Stimulated activated naive B cell treated with anti-CD40 and anti-IgM and Interleukin-4, amounts not matched to agents 10 μg/mL and 1 μg/mL and 100 μg/mL, for 72 hours (primary cell): ENCODE measurements at regions not wholly inside any gene's neighbourhood (a gene's known extent, or its start where the extent isn't known, plus 50 kb on each side); places are given as distances from the start of the nearest gene placed in this dataset.
"Not testable (repeated sequence)": the region's sequence is repeated elsewhere in the genome, so short reads cannot be mapped to it uniquely, and the experiment has no call there.

Experiments
- ATAC-seq, 2 donors: fragments of 150-1000 bp; cut with Tn5 transposase; replicated peaks; 2 replicates each; pipeline ENCODE4 v1.10.0; 2021; ENCODE audit warnings: moderate library complexity in 1 of 2
- DNase-seq: peaks from one replicate; pipeline ENCODE4 v3.0.0; 2021
- H3K27ac Mint-ChIP-seq: one replicate; pipeline ENCODE4 v1.8.0; 2022; ENCODE audit warnings: mild to moderate bottlenecking, mixed read lengths
- H3K27me3 Mint-ChIP-seq, 2 donors: one replicate each; pipeline ENCODE4 v1.8.0; 2022; ENCODE audit warnings: mixed read lengths in 2 of 2
- H3K36me3 Mint-ChIP-seq, 2 donors: one replicate each; pipeline ENCODE4 v1.8.0; 2022; ENCODE audit warnings: mixed read lengths in 2 of 2, mild to moderate bottlenecking in 1 of 2
- H3K4me1 Mint-ChIP-seq, 2 donors: one replicate each; pipeline ENCODE4 v1.8.0; 2022; ENCODE audit warnings: mixed read lengths in 2 of 2, mild to moderate bottlenecking in 1 of 2
- H3K4me3 Mint-ChIP-seq, 2 donors: one replicate each; pipeline ENCODE4 v1.8.0; 2022; ENCODE audit warnings: mild to moderate bottlenecking in 2 of 2, mixed read lengths in 2 of 2, moderate library complexity in 1 of 2
- H3K9me3 Mint-ChIP-seq, 2 donors: one replicate each; pipeline ENCODE4 v1.8.0; 2022; ENCODE audit warnings: mixed read lengths in 2 of 2, mild to moderate bottlenecking in 1 of 2

- H3K4me3 Mint-ChIP-seq = no peak overlapping the region
- DNase-seq = no peak
- no peak for ATAC-seq
- no peaks in the 10 kb centered on the region for H3K36me3 Mint-ChIP-seq
- no peaks in the 10 kb centered on the region for H3K4me1 Mint-ChIP-seq
- H3K9me3 Mint-ChIP-seq = no peaks in the 10 kb centered on the region
- H3K27me3 Mint-ChIP-seq = no peaks in the 10 kb centered on the region
- H3K27ac Mint-ChIP-seq = no peak overlapping the region
These were observed 515.7 kb downstream of the NTRK3 start for GRCh38 chr15:87740655-87741344.

GRCh38 chr15:87739866-87740265, 516.7 kb downstream of the NTRK3 start:
- Mint-ChIP-seq H3K27me3 (no peaks in the 10 kb centered on the region), H3K9me3 (peaks cover 0 to 1% of the 10 kb centered on the region in 2 donors), H3K36me3 (no peaks in the 10 kb centered on the region), H3K4me1 (no peaks in the 10 kb centered on the region), H3K4me3 (no peak overlapping the region), H3K27ac (no peak overlapping the region)
- ATAC-seq = no peak
- DNase-seq = no peak

DNA sequence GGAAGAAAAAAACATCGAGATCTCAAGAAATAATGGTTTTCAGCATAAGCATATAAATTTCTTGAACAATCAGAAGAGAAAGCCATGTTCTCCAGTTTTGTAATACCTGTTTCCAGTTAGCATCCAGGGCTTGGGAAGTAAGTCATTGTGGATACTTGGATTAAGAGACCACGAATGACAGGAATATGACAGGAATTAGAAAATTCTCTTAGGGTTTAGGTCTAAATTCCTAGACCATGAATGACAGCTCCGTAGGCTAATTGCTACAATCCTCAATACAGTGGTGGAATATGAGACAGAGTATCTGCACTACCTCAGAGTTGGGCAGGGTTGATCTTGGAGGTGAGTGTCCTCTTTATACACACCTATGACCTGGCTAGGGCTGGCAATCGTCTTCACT, 517.5 kb downstream of the NTRK3 start:
- no peaks in the 10 kb centered on the region for H3K4me1 Mint-ChIP-seq
- no peaks in the 10 kb centered on the region for H3K27me3 Mint-ChIP-seq
- ATAC-seq = no peak
- H3K9me3 Mint-ChIP-seq = peaks cover 0 to 1% of the 10 kb centered on the region in 2 donors
- H3K36me3 Mint-ChIP-seq = no peaks in the 10 kb centered on the region
- H3K4me3 Mint-ChIP-seq = no peak overlapping the region
- H3K27ac Mint-ChIP-seq = no peak overlapping the region
- no peak for DNase-seq

GRCh38 chr15:87737460-87737859, 519.1 kb downstream of the NTRK3 start:
- not testable (repeated sequence) for DNase-seq, H3K36me3 Mint-ChIP-seq, H3K27me3 Mint-ChIP-seq, H3K27ac Mint-ChIP-seq, H3K9me3 Mint-ChIP-seq, H3K4me3 Mint-ChIP-seq, H3K4me1 Mint-ChIP-seq, ATAC-seq

DNA sequence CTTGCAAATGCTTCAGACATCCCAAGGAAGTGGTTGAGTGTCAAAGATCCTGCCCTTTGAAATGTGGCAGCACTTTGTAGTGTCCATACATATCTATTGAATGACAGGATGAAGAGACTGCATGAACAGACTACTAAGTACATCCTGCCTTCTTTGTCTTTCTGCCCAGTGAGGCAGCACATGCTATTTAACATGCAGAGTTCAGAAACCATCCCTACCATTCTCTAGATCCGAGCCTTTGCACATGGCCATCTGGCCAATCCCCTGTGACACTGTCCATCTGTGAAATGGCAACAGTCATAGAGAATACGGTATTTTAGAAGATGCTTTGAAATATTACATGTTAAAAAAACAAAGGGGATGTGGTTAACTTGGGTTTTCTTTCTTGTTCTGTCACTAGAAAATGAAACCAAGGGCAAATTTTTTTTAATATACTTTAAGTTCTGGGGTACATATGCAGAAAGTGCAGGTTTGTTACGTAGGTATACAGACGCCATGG, 519.6 kb downstream of the NTRK3 start:
- DNase-seq (no peak), ATAC-seq (no peak)
- Mint-ChIP-seq H3K9me3 (peaks cover 0 to 1% of the 10 kb centered on the region in 2 donors), H3K4me1 (no peaks in the 10 kb centered on the region), H3K27ac (no peak overlapping the region), H3K27me3 (no peaks in the 10 kb centered on the region), H3K4me3 (no peak overlapping the region), H3K36me3 (no peaks in the 10 kb centered on the region)

GRCh38 chr15:87736401-87736800, 520.1 kb downstream of the NTRK3 start:
- H3K36me3 Mint-ChIP-seq = no peaks in the 10 kb centered on the region
- no peaks in the 10 kb centered on the region for H3K4me1 Mint-ChIP-seq
- ATAC-seq (no peak), DNase-seq (no peak)
- no peak overlapping the region for H3K27ac Mint-ChIP-seq
- H3K9me3 Mint-ChIP-seq = peaks cover 0 to 1% of the 10 kb centered on the region in 2 donors
- no peak overlapping the region for H3K4me3 Mint-ChIP-seq
- no peaks in the 10 kb centered on the region for H3K27me3 Mint-ChIP-seq

GRCh38 chr15:87735522-87735921, 521.0 kb downstream of the NTRK3 start:
- no peak overlapping the region for H3K4me3 Mint-ChIP-seq
- H3K4me1 Mint-ChIP-seq = no peaks in the 10 kb centered on the region
- no peak for ATAC-seq
- H3K27me3 Mint-ChIP-seq = no peaks in the 10 kb centered on the region
- no peak for DNase-seq
- no peak overlapping the region for H3K27ac Mint-ChIP-seq
- no peaks in the 10 kb centered on the region for H3K36me3 Mint-ChIP-seq
- peaks cover 0 to 1% of the 10 kb centered on the region in 2 donors for H3K9me3 Mint-ChIP-seq

DNA sequence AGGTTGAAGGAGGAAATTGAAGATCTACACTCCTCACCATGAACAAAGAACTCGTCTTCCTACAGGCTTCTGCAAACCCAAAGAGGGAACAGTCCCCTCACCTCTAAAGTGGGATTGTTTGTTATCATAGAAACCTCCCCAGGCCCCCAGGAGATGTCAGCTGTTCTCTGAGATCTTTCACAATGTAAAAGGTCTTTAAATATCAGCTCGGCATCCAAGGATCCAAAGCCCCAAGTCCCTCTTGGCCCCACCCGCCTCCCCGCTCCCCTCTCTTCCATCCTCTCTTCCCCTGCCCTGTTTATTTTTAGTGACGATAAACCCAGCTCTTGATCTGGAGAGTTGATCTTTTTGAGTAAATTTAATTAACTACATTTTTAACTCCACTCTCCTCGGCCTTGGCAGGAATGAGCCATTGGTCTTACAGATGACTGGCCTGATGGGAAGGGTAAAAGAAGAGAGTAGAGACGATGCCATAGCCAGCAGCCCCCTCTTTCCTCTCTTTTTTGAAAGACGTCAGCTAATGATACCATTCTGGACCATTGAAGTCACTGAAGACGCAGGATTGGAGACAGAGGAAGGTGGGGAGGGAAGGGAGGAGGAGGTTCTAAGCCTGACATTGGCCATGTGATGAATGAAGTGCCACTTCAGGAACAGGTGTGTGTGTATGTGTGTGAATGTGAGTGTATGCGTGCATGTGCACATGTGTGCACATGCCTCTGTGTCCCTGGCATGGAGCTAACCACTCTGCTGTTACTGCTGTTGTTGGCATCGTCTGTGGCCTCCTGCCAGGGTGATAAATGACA, 521.8 kb downstream of the NTRK3 start:
- no peak overlapping the region for H3K4me3 Mint-ChIP-seq
- H3K4me1 Mint-ChIP-seq = no peaks in the 10 kb centered on the region
- H3K27me3 Mint-ChIP-seq = no peaks in the 10 kb centered on the region
- DNase-seq = no peak
- no peaks in the 10 kb centered on the region for H3K36me3 Mint-ChIP-seq
- peaks cover 0 to 1% of the 10 kb centered on the region in 2 donors for H3K9me3 Mint-ChIP-seq
- no peak for ATAC-seq
- no peak overlapping the region for H3K27ac Mint-ChIP-seq

DNA sequence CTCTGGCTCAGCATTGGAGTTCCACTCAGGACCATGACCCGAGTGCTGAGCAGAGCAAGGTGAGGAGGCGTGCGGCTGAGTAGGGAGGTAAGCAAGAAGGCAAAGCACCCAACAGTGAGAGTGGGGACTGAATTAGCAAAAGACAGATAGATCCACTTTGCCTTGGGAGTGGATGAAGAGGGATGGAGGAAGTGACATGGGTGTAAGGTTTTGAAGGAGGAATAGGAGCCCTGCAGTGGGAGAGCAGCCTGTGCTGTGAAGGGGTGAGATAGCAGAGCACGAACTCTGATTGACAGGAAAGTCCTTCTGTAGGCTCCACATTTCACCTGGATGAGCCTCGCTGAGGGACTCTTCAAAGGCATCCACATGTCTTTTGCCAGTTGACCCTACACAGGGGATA, 522.6 kb downstream of the NTRK3 start:
- DNase-seq (no peak), ATAC-seq (no peak)
- Mint-ChIP-seq H3K36me3 (no peaks in the 10 kb centered on the region), H3K4me1 (no peaks in the 10 kb centered on the region), H3K4me3 (no peak overlapping the region), H3K9me3 (peaks cover 0 to 1% of the 10 kb centered on the region in 2 donors), H3K27ac (no peak overlapping the region), H3K27me3 (no peaks in the 10 kb centered on the region)

- Mint-ChIP-seq H3K27ac (no peak overlapping the region), H3K9me3 (peaks cover 0 to 1% of the 10 kb centered on the region in 2 donors), H3K27me3 (no peaks in the 10 kb centered on the region), H3K4me1 (no peaks in the 10 kb centered on the region), H3K4me3 (no peak overlapping the region), H3K36me3 (no peaks in the 10 kb centered on the region)
- DNase-seq = no peak
- ATAC-seq = no peak
These were observed 523.0 kb downstream of the NTRK3 start for GRCh38 chr15:87733541-87733941.

GRCh38 chr15:87732976-87733375, 523.6 kb downstream of the NTRK3 start:
- no peak for ATAC-seq
- peaks cover 0 to 1% of the 10 kb centered on the region in 2 donors for H3K9me3 Mint-ChIP-seq

DNA sequence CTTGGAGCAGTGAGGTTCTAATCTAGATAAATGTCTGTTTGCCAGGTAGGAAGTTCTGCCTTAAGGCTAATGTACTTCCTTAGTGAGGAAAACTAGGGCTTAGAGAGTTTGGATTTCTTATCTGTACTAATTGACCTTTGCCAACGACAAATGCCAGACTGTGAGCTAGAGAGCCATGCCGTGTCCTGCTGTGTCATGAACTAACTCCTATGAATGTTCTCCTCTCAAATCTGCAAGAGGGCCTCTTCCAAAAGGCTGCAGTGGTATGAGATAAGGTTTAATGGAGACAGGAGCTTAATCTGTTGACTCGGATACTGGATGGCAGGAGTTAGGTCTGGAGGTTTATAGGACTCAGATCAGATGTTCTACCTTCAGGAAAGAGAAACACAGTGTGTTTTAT, 524.9 kb downstream of the NTRK3 start:
- H3K27me3 Mint-ChIP-seq = no peaks in the 10 kb centered on the region
- peaks cover 0 to 1% of the 10 kb centered on the region in 2 donors for H3K9me3 Mint-ChIP-seq
- no peak overlapping the region for H3K4me3 Mint-ChIP-seq
- DNase-seq (no peak), ATAC-seq (no peak)
- H3K4me1 Mint-ChIP-seq = no peaks in the 10 kb centered on the region
- H3K36me3 Mint-ChIP-seq = no peaks in the 10 kb centered on the region
- no peak overlapping the region for H3K27ac Mint-ChIP-seq

More at GRCh38 chr15:87732976-87733375, 523.6 kb downstream of the NTRK3 start:
- Mint-ChIP-seq H3K27ac (no peak overlapping the region), H3K36me3 (no peaks in the 10 kb centered on the region), H3K27me3 (no peaks in the 10 kb centered on the region), H3K4me1 (no peaks in the 10 kb centered on the region), H3K4me3 (no peak overlapping the region)
- no peak for DNase-seq

DNA sequence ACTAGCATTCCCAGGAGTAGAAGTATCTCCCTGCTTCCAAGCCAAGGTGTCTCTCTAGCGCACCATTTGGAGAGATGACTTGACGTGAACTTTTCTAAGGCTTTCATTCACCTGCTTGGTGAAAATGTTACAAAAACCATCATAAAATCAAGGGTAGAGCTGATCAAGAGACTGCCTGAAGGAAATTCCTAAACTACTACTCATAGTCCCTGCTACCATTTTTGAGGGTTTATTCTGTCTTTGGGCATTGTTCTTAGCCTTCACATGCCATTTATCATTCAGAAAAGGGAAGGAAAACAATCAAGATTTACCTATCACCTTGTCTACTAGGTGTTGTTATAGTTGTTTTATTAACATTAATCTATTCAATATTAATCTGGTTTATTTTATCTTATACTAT, 525.8 kb downstream of the NTRK3 start:
- H3K27ac Mint-ChIP-seq = no peak overlapping the region
- DNase-seq (no peak), ATAC-seq (no peak)
- H3K4me1 Mint-ChIP-seq = no peaks in the 10 kb centered on the region
- H3K36me3 Mint-ChIP-seq = no peaks in the 10 kb centered on the region
- H3K4me3 Mint-ChIP-seq = no peak overlapping the region
- H3K9me3 Mint-ChIP-seq = peaks cover 0 to under 1% of the 10 kb centered on the region in 2 donors
- H3K27me3 Mint-ChIP-seq = no peaks in the 10 kb centered on the region

- no peak for DNase-seq
- no peaks in the 10 kb centered on the region for H3K36me3 Mint-ChIP-seq
- no peaks in the 10 kb centered on the region for H3K27me3 Mint-ChIP-seq
- no peak for ATAC-seq
- no peak overlapping the region for H3K27ac Mint-ChIP-seq
- no peaks in the 10 kb centered on the region for H3K4me1 Mint-ChIP-seq
- H3K4me3 Mint-ChIP-seq = no peak overlapping the region
- H3K9me3 Mint-ChIP-seq = no peaks in the 10 kb centered on the region
These were observed 527.5 kb downstream of the NTRK3 start for GRCh38 chr15:87728998-87729397.

GRCh38 chr15:87727073-87727472, 529.5 kb downstream of the NTRK3 start:
- Mint-ChIP-seq H3K36me3 (no peaks in the 10 kb centered on the region), H3K4me1 (no peaks in the 10 kb centered on the region)

More at GRCh38 chr15:87727073-87727472, 529.5 kb downstream of the NTRK3 start:
- H3K27ac Mint-ChIP-seq = no peak overlapping the region
- no peaks in the 10 kb centered on the region for H3K27me3 Mint-ChIP-seq
- no peak overlapping the region for H3K4me3 Mint-ChIP-seq
- DNase-seq (no peak), ATAC-seq (no peak)
- no peaks in the 10 kb centered on the region for H3K9me3 Mint-ChIP-seq
